ENCODE measurements at regions not wholly inside any gene's neighbourhood (a gene's known extent, or its start where the extent isn't known, plus 50 kb on each side); places are given as distances from the start of the nearest gene placed in this dataset.

GRCh38 chr2:176732780-176733179 lies 463.5 kb downstream of the MTX2 start:
- DNase-seq (ENCODE audit: extremely low spot score), result no peak
- TF ChIP-seq ZNF384 (IDR thresholded peaks at IDR 0.05) (no peak), FOXM1 (IDR thresholded peaks at IDR 0.05; ENCODE audit: borderline replicate concordance) (no peak)
- ChIA-PET CTCF (no interaction called here), POLR2A (no interaction called here)

- ChIA-PET CTCF (no interaction called here), POLR2A (no interaction called here)
Observed at GRCh38 chr2:176733698-176734430, 464.6 kb downstream of the MTX2 start.

GRCh38 chr2:176734868-176735267 lies 465.6 kb downstream of the MTX2 start:
- TF ChIP-seq L3MBTL2 (conservative IDR thresholded peaks at IDR 0.05) (no peak), HDGF (IDR thresholded peaks at IDR 0.05; ENCODE audit: borderline replicate concordance) (no peak), TARDBP (IDR thresholded peaks at IDR 0.05) (no peak), CTBP1 (IDR thresholded peaks at IDR 0.05; ENCODE audit: borderline replicate concordance) (no peak), FOXM1 (IDR thresholded peaks at IDR 0.05; ENCODE audit: borderline replicate concordance) (no peak), FOXA1 (IDR thresholded peaks at IDR 0.05) (no peak), FOXK2 (IDR thresholded peaks at IDR 0.05) (no peak), ARNT (IDR thresholded peaks at IDR 0.05) (no peak), SP1 (IDR thresholded peaks at IDR 0.05) (no peak), SUZ12 (IDR thresholded peaks at IDR 0.05) (no peak), BHLHE40 (IDR thresholded peaks at IDR 0.05; ENCODE audit: borderline replicate concordance) (no peak), PKNOX1 (IDR thresholded peaks at IDR 0.05) (no peak), LEF1 (IDR thresholded peaks at IDR 0.05; ENCODE audit: borderline replicate concordance) (no peak), NFRKB (IDR thresholded peaks at IDR 0.05) (no peak), ELF4 (IDR thresholded peaks at IDR 0.05) (no peak), ZNF384 (IDR thresholded peaks at IDR 0.05) (no peak)
- CTCF ChIA-PET, result no interaction called here
- POLR2A ChIA-PET, result no interaction called here
- DNase-seq (ENCODE audit: extremely low spot score), result no peak

More at GRCh38 chr2:176733698-176734430, 464.6 kb downstream of the MTX2 start:
- TF ChIP-seq ZNF384 (IDR thresholded peaks at IDR 0.05), result no peak
- DNase-seq (ENCODE audit: extremely low spot score), result no peak

- TF ChIP-seq SUZ12 (IDR thresholded peaks at IDR 0.05), result no peak
- no peak for TF ChIP-seq ELF4 (IDR thresholded peaks at IDR 0.05)
- no peak for TF ChIP-seq FOXM1 (IDR thresholded peaks at IDR 0.05; ENCODE audit: borderline replicate concordance)
- no peak for TF ChIP-seq FOXK2 (IDR thresholded peaks at IDR 0.05)
- ChIA-PET CTCF (no interaction called here), POLR2A (no interaction called here)
- DNase-seq (ENCODE audit: extremely low spot score), result no peak
Observed at GRCh38 chr2:176742271-176742670, 470.3 kb upstream of the HNRNPA3 start.

- TF ChIP-seq SP1 (IDR thresholded peaks at IDR 0.05) (no peak), SUZ12 (IDR thresholded peaks at IDR 0.05) (no peak), FOXA1 (IDR thresholded peaks at IDR 0.05) (no peak), ZNF384 (IDR thresholded peaks at IDR 0.05) (no peak), L3MBTL2 (conservative IDR thresholded peaks at IDR 0.05) (no peak), BHLHE40 (IDR thresholded peaks at IDR 0.05; ENCODE audit: borderline replicate concordance) (no peak)
- no peak for DNase-seq (ENCODE audit: extremely low spot score)
- CTCF ChIA-PET, result no interaction called here
- POLR2A ChIA-PET, result no interaction called here
Observed at GRCh38 chr2:176743671-176744070, 468.9 kb upstream of the HNRNPA3 start.

- DNase-seq (ENCODE audit: extremely low spot score), result no peak
- TF ChIP-seq SUZ12 (IDR thresholded peaks at IDR 0.05) (no peak), PKNOX1 (IDR thresholded peaks at IDR 0.05) (peak; percentile 21; the same call in 1 of the 2 replicates), ARNT (IDR thresholded peaks at IDR 0.05) (peak; percentile 47; the same call in 1 of the 2 replicates), BHLHE40 (IDR thresholded peaks at IDR 0.05; ENCODE audit: borderline replicate concordance) (no peak), LEF1 (IDR thresholded peaks at IDR 0.05; ENCODE audit: borderline replicate concordance) (no peak), FOXM1 (IDR thresholded peaks at IDR 0.05; ENCODE audit: borderline replicate concordance) (no peak)
- ChIA-PET CTCF (no interaction called here), POLR2A (no interaction called here)
Observed at GRCh38 chr2:176744146-176744545, 468.4 kb upstream of the HNRNPA3 start.

GRCh38 chr2:176745543-176746200 lies 466.9 kb upstream of the HNRNPA3 start:
- POLR2A ChIA-PET, result no interaction called here
- CTCF ChIA-PET, result interaction anchor here (1.1 kb wide), 1 partner anchor 21 kb away, joined by 3 read pairs; no protein-coding TSS in a partner anchor
- no peak for DNase-seq (ENCODE audit: extremely low spot score)
- TF ChIP-seq SP1 (IDR thresholded peaks at IDR 0.05) (no peak), ELF4 (IDR thresholded peaks at IDR 0.05) (no peak), ZNF384 (IDR thresholded peaks at IDR 0.05) (no peak)

- DNase-seq (ENCODE audit: extremely low spot score), result no peak
- ChIA-PET CTCF (interaction anchor here (0.6 kb wide), 1 partner anchor 325 kb away, joined by 5 read pairs; no protein-coding TSS in a partner anchor), POLR2A (no interaction called here)
- no peak for TF ChIP-seq FOXM1 (IDR thresholded peaks at IDR 0.05; ENCODE audit: borderline replicate concordance)
- TF ChIP-seq L3MBTL2 (conservative IDR thresholded peaks at IDR 0.05), result no peak
- TF ChIP-seq FOXK2 (IDR thresholded peaks at IDR 0.05), result no peak
- no peak for TF ChIP-seq ELF4 (IDR thresholded peaks at IDR 0.05)
- no peak for TF ChIP-seq FOXA1 (IDR thresholded peaks at IDR 0.05)
- no peak for TF ChIP-seq NFRKB (IDR thresholded peaks at IDR 0.05)
Observed at GRCh38 chr2:176746411-176746810, 466.2 kb upstream of the HNRNPA3 start.

Measured in HEK293T (cell line).